ENCODE measurements at regions not wholly inside any gene's neighbourhood (a gene's known extent, or its start where the extent isn't known, plus 50 kb on each side); places are given as distances from the start of the nearest gene placed in this dataset.

GRCh38 chr18:44592639-44593038 is 88.0 kb upstream of the SETBP1 start:
- Histone ChIP-seq H3K4me3 (no peak overlapping the region), H3K27ac (peak overlapping the region; percentile 55 to 62)
- no peak for DNase-seq (ENCODE audit: low spot score)
- TF ChIP-seq, protein P1, sequence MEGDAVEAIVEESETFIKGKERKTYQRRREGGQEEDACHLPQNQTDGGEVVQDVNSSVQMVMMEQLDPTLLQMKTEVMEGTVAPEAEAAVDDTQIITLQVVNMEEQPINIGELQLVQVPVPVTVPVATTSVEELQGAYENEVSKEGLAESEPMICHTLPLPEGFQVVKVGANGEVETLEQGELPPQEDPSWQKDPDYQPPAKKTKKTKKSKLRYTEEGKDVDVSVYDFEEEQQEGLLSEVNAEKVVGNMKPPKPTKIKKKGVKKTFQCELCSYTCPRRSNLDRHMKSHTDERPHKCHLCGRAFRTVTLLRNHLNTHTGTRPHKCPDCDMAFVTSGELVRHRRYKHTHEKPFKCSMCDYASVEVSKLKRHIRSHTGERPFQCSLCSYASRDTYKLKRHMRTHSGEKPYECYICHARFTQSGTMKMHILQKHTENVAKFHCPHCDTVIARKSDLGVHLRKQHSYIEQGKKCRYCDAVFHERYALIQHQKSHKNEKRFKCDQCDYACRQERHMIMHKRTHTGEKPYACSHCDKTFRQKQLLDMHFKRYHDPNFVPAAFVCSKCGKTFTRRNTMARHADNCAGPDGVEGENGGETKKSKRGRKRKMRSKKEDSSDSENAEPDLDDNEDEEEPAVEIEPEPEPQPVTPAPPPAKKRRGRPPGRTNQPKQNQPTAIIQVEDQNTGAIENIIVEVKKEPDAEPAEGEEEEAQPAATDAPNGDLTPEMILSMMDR (IDR thresholded peaks at IDR 0.05) = no peak

DNA sequence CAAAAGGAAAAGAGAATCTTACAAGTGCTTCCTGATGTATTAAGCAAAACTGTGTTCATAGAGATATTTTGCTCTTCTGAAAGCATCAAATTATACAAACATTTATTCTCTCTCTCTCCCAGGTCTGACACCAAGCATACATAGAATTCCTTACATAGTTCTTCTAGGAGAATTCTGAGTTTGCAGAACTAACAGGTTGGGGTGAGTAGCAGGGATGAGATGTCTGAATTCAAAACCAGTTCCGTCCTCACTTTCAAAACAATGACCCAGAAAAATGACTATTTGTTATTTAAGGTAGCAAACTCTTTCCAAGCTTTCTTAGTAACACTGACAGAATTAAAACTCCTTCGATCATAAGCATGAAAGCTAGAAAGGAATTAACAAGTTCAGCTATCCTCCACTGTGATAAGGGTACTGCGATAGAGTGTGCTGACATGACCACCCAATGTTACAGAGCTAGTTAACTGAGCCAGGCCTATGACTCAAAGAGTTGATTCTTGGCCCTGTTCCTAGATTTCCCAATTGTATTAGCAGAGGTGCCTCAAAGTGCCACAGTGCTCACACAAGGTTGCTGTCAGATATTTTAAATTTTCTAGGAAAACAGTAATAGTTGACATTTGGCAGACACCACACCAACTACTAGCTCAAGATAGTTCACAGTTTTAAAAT is 85.8 kb upstream of the SETBP1 start:
- H3K4me3 ChIP-seq = no peak overlapping the region
- H3K27ac ChIP-seq = peak overlapping the region; percentile 32 to 51
- TF ChIP-seq, protein P1 (IDR thresholded peaks at IDR 0.05) = no peak
- DNase-seq (ENCODE audit: low spot score) = no peak

- no peak for DNase-seq (ENCODE audit: low spot score)
- H3K4me3 ChIP-seq = no peak overlapping the region
- peak overlapping the region in 1 of 2 donors; percentile 14 for H3K27ac ChIP-seq
- TF ChIP-seq, protein P1 (IDR thresholded peaks at IDR 0.05) = no peak
These were observed 82.9 kb upstream of the SETBP1 start for GRCh38 chr18:44597797-44598196.

- TF ChIP-seq, protein P1 (IDR thresholded peaks at IDR 0.05) = no peak
- no peak for DNase-seq (ENCODE audit: low spot score)
- Histone ChIP-seq H3K27ac (peak overlapping the region; percentile 32 to 54), H3K4me3 (no peak overlapping the region)
These were observed 82.2 kb upstream of the SETBP1 start for GRCh38 chr18:44598514-44598913.

DNA sequence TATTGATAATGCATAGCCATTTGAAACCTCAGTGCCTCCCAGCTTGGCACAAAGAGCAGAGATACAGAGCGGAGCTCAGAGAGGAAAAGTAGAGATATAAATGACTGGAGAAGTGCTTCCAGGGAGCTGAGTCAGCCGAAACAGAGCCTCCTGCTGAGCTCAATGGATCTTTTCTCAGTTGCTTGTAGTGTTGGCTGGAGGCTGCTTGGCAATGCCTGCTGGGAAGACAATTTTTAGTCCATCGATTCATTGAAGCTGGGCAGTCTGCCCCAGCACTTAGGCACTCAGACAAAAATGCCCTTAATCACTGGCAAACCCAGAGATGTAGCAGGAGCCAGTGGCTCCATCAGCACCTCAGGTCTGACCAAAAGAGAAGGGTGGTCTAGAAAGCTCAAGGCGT is 81.3 kb upstream of the SETBP1 start:
- Histone ChIP-seq H3K27ac (peak overlapping the region; percentile 32 to 69), H3K4me3 (peak overlapping the region; percentile 0)
- DNase-seq (ENCODE audit: low spot score) = no peak
- TF ChIP-seq, protein P1 (IDR thresholded peaks at IDR 0.05) = no peak

DNA sequence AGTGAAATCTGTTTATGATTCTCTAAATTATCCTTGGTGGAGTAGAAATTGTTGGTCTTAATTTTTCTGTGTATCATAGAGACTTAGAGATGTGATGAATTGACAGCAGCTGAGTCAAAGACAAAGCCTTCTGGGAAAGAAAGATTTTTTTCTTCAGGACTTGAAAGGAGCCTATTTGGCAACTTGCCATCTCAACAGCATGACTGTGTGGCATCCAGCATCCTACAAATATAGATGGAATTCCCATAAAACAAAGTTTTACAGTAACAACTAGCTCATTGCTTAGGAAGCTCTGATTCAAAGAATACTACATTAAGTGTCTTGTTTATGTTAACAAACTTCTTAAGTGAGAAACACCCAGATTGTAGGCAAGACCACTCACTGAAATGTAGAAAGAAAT is 79.2 kb upstream of the SETBP1 start:
- Histone ChIP-seq H3K4me3 (no peak overlapping the region), H3K27ac (no peak overlapping the region)
- TF ChIP-seq, protein P1 (IDR thresholded peaks at IDR 0.05) = no peak
- no peak for DNase-seq (ENCODE audit: low spot score)

GRCh38 chr18:44602380-44602779 is 78.3 kb upstream of the SETBP1 start:
- TF ChIP-seq, protein P1 (IDR thresholded peaks at IDR 0.05) = no peak
- no peak overlapping the region for H3K27ac ChIP-seq
- DNase-seq (ENCODE audit: low spot score) = no peak
- H3K4me3 ChIP-seq = no peak overlapping the region

Data from coronary artery (tissue), 2 donors.